ENCODE measurements at regions not wholly inside any gene's neighbourhood (a gene's known extent, or its start where the extent isn't known, plus 50 kb on each side); places are given as distances from the start of the nearest gene placed in this dataset.

- TF ChIP-seq POLR2A (IDR thresholded peaks at IDR 0.05; ENCODE audit: low read depth, low read length) (no peak), PAX5 (IDR thresholded peaks at IDR 0.05; ENCODE audit: insufficient read depth, low read length, severe bottlenecking) (no peak), POLR2AphosphoS5 (IDR thresholded peaks at IDR 0.05; ENCODE audit: low read depth, low read length) (no peak)
Observed at GRCh38 chr20:57829336-57829735, 119.5 kb upstream of the PMEPA1 start.

Measured in GM12891 (cell line).